Germinal center (tissue), 1 donor: ENCODE measurements at regions not wholly inside any gene's neighbourhood (a gene's known extent, or its start where the extent isn't known, plus 50 kb on each side); places are given as distances from the start of the nearest gene placed in this dataset.

Experiments used
- DNase-seq: peaks from one replicate; pipeline ENCODE4 v3.0.0; 2012; ENCODE audit warnings: mixed read lengths, low spot score

DNA sequence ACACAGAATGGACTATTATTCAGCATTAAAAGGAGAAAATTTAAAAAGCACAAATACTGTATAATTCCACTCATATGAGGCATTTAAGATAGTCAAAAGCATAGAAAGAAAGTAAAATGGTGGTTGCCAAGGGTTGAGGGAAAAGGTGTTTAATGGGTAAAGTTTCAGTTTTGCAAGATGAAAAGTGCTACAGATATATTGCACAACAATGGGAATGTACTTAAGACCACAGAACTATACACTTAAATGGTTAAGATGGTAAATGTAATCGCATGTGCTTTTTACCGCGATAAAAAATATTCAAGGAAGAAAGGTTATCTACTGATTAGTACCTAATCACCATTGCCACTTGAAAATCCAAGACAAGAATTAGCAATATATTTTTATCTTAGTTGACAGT is 71.8 kb upstream of the NOX3 start:
- DNase-seq: no peak

GRCh38 chr6:155523821-155524651 is 68.4 kb upstream of the NOX3 start:
- no peak for DNase-seq

GRCh38 chr6:155521719-155522118 is 66.1 kb upstream of the NOX3 start:
- no peak for DNase-seq

- DNase-seq: no peak
Observed at GRCh38 chr6:155520078-155520477, 64.4 kb upstream of the NOX3 start.

DNA sequence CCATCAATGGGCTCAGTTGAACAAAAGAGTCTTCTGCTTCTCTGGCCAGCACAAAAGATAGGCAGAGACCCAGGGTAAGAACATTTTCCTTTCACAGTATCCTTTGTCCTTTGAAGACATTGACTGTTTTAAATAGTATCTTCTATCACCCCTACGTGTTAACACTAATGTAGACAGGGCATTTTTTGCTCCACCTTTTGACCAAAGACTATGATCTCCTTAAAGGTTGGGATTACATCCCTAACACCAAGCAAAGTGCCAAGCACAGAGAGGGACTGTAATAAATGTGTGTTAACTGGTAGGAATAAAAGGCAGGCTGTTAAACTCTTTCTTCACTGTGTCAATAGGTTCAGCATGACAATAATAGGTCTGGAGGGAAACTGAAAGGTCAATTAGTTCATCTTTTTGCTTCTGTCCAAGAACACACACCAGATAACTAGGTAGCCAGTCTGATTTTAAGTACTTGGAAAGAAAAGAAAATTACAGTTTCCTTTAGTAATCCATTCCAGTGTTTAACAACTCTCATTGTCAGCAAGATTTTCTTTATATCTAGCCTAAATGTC is 63.6 kb upstream of the NOX3 start:
- no peak for DNase-seq

DNA sequence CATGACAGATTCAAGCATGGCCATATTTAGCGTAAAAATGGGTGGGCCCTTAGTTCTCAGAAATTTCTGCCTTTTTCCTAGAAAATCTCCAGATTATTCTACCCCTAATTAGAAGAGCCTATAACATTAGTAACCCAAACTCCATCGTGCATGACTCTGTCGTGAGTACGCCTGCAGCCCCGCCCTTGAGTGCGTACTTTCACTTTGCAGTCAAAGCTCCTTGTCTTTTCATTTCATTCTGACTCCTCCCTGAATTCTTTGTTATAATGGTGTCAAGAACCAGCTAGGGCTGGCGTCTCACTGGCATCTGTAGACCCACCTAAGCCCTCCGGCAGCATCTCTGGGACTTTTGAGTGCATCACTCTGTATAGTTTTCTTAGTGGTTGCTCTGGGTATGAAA is 61.7 kb upstream of the NOX3 start:
- DNase-seq: no peak

GRCh38 chr6:155510879-155511278 is 55.2 kb upstream of the NOX3 start:
- no peak for DNase-seq

DNA sequence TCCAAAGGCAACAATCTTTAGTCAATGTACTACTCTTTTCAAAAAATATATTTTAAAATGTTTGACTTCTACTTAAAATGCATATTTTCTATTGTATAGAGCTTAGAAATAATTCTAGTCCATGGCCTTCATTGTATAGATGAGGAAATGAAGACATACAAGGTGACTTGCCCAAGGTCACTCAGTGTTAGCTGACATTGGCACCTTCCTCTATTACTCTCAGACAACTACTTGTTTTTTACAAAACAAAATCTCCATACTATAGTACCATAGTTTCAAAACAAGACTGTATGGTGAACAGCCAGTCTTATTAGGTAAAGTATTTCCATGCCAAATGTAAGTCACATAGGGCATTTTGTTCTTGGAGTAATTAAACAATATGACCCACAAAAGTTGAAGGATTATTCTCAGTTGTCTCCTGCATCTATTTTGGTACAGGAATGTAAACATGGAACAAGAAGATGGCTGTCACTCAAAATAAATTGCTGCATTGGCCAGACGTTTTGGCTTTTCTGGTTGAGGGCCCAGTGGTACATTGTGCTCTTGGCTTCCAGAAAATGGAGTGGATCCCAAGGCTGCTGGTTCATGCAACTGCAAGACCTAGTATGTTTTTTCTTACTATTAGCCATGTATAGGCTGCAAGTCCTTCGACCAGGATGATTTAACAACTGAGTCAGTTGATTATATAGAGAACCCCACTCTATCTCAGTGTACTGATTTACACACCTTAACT is 54.3 kb upstream of the NOX3 start:
- DNase-seq: no peak

DNA sequence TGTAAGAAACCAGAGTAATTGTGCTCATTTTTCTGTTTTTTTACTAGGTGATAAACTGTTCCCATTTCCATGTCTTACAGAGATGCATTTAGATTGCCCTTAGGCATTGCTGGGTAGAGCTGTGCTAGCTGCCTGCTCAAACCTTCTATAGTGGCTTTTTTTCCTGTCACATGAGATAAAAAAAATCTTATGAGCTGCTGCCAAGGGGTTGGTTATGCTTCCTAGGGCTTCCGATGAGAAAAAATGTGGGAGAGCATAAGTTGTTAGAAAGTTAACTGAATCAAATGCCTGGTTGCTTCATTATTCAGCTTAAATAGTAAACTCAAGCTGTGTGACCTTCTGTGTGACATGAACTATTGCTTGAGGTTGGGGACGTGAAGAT is 50.0 kb upstream of the NOX3 start:
- DNase-seq: no peak
